ENCODE measurements at regions not wholly inside any gene's neighbourhood (a gene's known extent, or its start where the extent isn't known, plus 50 kb on each side); places are given as distances from the start of the nearest gene placed in this dataset.

DNA sequence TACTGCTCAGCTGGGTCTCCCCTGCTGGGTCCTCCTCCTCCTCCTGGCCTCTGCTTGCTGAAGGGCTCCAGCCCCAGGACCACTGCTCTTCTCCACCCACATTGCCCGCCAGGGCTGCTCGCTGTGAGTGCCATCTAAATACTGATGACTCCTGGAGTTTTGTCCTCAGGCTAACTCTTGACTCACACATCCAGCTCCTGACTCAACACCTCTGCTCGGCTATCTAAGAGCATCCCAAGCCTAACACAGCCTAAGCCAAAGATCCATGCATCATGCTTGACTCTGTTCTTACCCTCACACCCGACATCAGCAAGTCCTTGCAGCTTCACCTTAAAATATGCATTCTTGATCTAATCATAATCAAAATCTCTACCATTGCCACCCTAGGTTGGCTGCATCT is 260.2 kb downstream of the KLF13 start:
- no peak for TF ChIP-seq POLR2AphosphoS5 (IDR thresholded peaks at IDR 0.05; ENCODE audit: borderline replicate concordance, low read depth, low read length)
- TF ChIP-seq EZH2 (IDR thresholded peaks at IDR 0.05), result no peak
- TF ChIP-seq FOXP2 (optimal IDR thresholded peaks at IDR 0.05; ENCODE audit: control extremely low read depth, extremely low read length, insufficient read depth), result no peak
